Fibroblast of skin of scalp (primary cell): ENCODE measurements at regions not wholly inside any gene's neighbourhood (a gene's known extent, or its start where the extent isn't known, plus 50 kb on each side); places are given as distances from the start of the nearest gene placed in this dataset.
"Not testable (repeated sequence)": the region's sequence is repeated elsewhere in the genome, so short reads cannot be mapped to it uniquely, and the experiment has no call there.

Experiments
- DNase-seq: peaks from one replicate; pipeline ENCODE4 v3.0.0-alpha.2; 2013

DNA sequence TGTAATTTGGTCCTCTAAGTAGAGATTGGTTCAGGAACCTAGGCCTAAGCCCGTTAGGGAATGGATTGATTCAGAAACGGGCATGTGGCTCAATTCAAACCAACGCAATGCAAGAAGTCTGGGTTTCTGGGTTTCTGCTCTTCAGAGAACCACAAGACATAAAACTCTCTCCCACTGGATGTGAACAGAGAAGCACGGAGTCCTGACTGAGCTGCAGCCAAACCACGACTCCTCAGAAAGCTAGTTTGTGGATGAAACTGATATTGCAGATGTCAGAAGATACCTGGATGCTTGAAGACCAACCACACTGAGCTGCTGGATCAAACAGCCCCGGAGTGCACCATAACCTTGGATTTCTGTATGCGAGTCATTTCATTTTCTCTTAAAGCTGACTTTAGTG is 50.0 kb downstream of the SOD2 start:
- DNase-seq: no peak

DNA sequence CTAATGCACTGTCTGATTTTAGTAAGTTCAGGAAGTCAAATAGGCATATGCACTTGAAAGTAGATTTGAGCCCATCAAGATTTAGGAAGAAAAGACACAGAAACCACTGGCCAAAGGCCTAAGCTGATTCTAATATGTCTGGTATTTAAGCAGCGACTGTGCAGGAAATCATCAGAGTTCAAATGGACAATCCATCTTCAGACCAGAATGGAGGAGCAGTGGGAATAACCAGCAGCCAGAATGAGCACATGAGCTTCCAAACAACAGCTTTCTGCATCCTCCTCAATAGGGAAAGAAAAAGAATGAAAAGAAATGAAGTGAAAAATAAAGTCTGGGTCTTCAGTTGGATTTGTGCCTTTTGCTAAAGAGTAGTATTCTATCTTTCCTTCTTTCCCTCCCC is 50.6 kb downstream of the SOD2 start:
- DNase-seq: no peak

DNA sequence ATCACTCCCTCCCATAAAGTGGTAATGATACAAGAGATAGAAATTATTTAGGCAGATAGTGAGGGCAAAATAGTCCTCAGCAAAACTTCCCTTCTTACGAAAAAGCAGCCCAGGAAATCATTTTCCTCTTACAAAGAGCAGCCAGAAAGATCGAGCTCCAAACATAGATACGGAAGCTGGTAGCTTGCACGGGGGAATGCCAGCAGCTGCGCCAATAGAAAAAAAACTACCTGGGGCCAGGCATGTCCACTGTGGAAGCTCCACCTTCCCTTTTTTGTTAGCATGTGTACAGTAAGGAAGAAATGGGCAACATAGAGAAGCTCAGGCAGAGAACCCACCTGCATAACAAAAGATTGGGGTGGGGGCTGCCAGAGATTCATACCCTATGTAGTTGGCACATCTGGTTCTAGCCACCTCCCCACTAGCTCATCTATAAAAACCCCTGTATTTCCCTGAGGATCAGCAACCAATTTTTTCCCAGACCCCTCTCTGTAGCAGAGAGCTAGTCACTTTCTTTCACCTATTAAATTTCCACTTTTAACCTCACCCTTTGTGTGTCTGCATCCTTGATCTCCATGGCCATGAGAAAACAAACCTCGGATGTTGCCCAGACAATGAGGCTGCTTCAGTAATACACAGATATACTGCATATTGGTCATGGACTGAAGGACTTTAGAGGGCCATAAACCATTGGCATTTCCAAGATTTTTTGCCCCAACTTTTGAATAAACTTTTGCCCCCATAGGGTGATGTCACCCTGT is 52.1 kb downstream of the SOD2 start:
- no peak for DNase-seq

DNA sequence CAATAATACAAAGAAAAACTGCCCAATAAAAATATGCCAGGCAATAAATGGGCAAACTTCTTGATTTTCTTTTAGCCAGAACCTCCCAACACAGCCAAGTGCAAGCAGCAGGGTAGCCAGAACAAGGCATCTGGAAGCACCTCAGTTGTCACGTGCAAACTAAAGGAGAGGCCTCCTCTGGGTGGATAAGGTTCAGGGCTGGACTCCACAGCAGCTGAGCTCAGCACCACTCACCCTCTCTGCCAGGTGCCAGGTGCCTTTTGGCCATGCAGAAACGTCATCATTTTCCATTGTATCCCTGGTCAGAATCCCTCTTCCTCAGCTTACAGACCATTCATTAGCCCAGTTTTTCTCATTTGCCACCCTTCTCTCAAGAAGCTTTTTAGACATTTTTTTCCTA is 52.7 kb downstream of the SOD2 start:
- DNase-seq: no peak

DNA sequence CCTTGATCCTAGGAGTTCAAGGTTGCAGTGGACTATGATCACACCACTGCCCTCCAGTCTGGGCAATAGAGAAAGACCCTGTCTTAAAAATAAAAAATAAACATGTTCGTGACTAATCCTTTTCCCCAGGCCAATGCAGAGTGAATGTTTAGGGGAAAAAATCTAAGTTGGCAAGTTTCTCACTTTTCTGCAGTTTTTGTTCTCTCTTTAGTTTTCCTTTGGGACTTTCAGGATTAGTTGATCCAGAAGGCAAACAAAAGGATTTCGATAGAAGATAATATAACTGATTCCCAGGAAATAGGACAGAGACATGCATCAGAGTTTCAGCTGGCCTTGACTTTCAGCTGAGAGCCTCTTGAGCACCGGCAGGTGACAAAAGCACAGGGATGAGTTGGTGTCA is 53.3 kb downstream of the SOD2 start:
- no peak for DNase-seq

DNA sequence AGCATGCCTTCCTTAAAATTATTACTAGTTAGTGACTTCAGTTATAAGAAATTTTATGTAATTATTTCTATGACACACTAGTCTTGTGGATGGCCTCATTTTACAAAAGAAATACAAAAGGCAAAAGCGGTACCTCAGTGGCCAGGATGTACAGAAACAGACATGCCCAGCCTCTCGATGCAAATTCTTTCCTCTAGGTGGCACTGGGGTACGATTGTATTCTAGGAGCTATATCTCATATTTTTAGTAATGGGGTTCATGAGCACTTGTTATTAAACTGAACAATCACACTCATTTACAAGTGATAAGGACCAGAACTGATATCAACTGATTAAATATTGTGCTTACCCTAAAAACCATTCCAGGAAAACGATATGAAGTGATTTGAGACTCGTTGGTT is 59.8 kb downstream of the SOD2 start:
- peak; percentile 18 for DNase-seq

DNA sequence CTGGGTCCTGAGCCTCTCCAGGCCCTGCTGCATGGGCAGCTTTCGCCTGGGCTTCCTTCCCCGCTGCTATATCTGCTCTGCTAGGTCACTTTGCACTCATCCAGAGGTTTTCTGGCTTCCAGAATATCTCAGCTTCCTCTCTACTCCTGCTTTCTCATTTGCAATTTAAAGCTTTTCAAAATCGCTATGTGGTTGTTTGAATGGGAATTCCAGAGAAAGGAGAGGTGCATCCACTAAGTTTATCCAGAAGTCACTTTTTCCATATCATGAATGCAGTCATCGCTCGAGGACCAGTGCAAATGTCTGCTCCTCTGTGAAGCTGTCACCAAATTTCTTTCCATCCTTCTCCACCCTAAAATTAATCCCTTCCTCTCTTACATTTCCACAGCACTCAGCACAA is 61.2 kb downstream of the SOD2 start:
- no peak for DNase-seq

DNA sequence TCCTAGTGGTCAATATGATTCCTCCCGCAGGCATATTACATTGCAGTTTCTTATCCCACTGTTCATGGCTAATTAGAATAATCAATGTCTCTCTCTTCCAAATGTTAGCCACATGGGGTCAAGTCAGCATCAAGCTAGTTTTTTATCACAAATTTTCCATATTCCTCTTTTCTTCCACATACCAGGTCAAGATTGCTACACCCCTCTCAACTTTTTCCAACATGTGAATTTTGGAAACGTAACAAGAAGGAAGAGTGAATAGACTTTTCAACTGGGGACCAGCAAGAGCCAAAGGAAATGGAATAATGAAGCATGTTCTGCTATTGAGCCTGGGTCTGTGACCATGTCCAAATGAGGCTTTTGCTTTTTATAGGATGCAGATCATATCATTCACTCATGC is 65.1 kb downstream of the SOD2 start:
- DNase-seq: no peak

DNA sequence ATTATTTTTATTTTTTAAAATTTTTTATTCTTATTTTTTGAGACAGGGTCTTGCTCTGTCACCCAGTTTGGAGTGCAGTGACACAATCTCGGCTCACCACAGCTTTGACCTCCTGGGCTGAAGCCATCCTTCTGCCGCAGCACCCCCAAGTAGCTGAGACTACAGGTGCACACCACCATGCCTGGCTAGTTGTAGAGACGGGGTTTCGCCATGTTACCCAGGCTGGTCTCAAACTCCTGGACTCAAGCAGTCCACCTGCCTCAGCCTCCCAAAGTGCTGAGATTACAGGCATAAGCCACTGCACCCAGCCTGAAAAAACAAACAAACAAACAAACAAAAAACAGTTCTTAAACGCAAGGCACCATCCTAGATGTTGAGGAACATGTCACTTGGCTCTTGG is 66.5 kb downstream of the SOD2 start:
- DNase-seq: not testable (repeated sequence)

DNA sequence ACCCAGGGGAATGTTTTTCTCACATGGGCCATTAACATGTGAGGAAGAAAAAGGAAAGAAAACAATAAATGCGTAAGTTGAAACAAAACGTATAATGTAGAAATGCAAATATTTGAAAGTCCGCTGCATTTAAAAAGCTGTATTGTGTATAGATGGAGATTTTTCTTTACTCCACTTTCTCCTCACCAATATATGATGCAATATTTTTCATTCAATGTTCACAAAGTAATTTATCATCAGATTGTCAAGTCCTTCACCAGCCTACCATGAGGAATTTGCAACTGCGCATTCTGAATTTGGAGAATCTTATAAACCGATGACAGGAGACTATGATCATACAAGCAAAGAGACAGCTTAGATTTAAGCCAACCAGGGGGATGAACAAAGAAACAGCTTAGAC is 69.9 kb downstream of the SOD2 start:
- DNase-seq: no peak

DNA sequence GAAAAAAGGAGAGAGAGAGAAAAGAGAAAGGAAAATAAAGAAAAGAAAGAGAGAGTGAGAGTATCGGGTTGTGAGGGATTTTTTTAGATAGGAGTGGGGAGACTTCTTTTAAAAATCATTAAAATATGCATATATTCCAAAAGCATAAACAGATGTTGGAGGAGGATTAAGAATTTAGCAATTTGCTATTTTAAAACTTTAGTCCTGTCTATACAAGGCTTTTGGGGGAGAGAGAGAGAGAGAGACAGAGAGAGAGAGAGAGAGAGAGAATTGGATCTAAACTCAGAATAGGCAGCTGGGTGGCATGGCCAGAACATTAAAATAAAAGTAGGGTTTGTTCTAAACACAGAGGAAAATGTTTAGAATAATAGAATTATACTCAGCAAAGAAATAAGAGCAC is 72.1 kb downstream of the SOD2 start:
- no peak for DNase-seq

DNA sequence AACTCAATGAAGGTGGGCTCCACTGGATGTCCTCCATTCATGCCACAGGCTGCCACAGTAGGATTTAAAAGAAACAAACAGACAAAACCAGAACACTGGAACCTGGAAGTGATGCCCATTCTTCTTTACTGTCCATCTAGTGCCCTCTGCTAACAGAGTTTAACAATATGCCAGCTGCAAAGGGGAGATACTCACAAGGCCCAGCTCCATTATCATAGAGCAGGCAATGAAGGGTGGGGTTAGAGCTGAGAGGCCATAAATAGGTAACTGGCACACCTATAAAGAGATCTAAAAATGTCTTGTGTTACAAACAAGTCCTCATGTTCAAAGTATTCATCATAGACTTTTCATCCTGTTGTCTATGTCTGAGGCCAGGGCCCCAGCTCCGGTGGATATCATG is 75.6 kb downstream of the SOD2 start:
- DNase-seq: no peak

DNA sequence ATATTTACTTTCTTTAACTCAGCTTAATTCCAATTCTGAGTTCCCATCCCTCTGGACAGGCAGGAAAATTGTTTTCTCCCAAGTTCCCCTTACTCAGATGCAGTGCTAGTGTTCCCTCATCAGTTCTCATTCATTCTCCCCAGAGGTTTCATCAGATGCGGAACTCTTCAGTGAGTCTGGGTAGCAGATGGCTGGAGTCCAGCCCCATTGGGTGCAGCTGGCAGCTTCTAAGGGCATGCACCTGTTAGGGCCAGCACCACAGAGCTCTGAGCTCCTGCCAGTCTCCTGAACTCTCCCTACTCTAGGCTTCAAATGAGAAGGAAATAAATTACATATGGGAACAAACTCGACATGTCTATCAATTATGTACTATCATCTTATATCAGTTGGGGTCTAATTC is 76.6 kb downstream of the SOD2 start:
- no peak for DNase-seq

DNA sequence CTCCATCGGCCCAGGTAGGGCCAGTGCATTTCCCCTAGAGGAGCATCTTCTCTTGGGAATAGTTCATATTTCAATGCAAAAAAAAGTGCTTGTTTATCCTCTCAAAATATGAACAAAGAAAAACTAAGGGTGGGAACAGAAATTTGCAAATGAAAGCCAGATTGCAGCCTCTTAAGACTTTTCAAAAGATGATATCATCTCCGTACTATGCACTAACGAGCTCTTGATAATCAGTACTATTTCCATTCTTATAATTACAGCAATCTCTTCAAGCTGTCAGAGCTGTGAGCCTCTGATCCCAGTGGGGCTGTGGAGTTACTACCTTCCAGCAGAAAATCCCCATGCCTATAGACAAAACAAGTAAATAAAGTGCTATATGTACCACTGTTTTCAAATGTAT is 77.1 kb downstream of the SOD2 start:
- DNase-seq: no peak

DNA sequence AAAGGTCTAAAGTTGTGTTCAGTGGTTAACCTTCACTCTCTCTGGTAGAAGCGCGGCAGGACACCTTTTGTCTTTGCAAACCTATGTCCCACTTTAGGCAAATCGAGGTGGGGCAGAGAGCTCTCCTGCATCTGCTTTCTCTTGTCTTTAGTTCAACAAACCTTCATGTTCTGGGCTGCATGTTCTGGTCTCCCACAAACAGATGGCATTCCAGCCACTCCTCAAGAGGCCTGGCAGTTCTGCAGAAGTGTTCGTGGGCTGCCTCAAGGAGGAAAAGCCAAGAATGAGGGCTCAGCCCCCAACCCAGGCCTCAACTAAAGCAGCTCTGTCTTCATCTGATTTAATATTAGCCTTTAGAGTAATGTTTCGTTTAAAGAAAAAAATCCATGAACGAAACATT is 82.2 kb downstream of the SOD2 start:
- DNase-seq: no peak

DNA sequence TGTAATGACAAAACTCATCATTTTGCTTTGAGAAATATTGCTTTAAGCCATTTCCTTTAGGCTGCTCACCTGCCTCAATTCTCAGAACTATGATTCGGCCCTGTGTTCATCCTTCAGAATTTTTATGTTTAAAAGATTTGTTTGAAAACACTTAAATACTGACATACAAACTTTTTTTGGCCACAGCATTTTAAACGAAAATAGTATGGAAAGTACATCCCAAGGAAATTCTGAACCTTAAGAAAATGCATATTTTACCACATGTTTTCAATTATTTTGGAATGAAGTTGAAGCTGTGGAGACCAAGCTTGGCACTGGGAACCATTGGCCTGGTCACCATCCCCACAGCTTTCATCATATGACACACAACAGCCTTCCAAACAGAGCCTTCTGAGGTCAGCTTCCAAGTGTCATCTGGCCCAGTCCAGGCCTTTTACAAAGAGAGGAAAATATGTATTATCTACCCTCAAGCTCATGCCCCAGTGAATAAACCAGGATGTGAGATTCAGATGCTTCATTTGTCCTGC is 83.3 kb downstream of the SOD2 start:
- peak; percentile 44 for DNase-seq

DNA sequence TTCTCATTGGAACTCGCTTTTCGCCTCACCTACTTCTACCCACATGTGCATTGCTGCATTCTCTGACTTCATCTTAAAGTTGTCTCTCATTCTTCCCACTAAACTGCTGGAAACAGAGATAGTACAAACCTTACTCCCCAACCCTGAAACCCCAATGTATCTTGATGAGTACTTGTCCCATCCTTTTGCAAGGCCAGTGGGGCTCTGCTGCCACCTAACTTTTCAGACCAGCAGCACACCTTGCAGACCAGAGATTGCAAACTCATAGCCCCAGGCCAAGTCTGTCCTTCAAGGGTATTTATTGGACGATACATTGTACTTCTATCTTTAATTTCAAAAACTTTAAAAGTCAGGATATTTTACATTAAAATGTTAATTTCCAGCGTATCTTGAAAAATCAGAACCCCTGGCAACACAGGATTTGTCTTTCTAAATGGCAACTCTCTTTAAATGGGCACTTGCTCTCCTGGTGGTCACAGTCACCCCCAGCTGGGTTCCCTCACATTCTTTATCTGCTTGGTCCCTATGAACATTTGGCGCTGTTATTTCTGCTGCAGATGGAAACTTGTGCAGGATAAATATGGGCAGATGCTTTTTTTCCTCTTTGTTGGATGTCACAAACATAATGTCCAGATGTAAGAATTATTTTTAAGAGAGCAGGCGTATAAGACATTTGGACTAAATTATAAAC is 83.9 kb downstream of the SOD2 start:
- DNase-seq: peak; percentile 23

DNA sequence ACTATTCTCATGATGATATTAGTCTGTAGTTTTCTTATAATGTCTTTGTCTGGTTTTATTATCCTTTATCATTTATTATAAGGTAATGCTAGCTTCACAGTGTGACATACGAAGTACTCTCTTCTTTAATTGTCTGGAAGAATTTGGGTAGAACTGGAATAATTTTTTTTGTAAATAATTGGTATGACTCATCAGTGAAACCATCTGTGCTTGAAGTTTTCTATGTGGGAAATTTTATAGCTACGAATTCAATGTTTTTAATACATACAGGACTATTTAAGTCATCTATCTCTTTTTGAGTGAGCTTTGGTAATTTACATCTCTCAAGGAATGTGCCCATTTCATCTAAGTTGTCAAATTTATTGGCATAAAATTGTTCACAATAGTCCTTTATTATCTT is 86.3 kb downstream of the SOD2 start:
- no peak for DNase-seq

DNA sequence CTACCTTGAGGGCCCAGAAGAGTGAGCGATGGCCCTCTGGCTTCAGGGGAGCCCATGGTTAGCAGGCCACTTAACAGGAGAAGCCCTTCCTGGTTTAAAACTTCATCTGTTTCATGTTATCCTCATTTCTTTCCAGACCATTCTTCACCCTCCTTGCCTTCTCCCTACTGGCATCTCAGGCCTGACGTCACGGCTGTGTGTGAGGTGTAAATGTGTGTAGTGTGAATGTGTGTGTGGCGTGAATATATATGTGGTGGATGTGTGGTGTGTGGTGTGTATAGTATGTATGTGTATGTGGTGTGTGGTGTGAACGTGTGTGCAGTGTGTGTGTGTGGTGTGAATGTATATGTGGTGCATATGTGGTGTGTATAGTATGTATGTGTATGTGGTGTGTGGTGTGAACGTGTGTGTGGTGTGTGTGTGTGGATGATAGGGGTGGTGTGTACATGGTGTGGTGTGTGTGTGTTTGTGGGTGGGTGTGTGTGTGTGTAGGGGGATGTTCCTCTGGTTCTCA is 88.5 kb downstream of the SOD2 start:
- no peak for DNase-seq

DNA sequence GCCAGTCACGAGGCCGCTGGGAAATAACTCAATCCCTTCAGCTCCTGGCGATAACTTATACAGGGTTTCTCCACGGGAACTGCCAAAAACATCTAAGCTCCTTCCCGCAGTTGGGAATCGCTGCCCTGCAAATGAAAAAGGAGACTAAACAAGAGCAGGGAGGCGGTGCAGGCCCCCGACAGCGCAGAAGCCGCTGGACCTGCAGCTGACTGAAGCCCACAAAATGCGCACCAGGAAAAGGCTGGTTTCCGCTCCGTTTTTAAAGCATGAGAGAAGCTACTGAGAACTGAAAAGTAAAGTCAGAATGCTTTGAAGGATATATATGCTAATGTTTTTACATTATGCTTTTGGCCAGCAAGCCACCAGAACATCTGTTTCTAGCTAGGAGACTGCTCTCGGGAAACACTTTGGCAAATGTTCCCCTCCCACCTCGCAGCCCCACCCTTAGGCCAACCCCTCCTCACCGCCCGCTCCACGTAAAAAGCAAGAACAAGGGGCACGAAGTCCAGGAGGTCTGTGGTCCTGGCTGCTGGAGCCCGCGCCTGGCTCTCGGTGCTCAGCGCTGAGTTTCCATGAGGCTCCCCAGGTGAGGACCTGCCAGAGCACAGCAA is 90.5 kb downstream of the SOD2 start:
- peak; percentile 44 for DNase-seq

DNA sequence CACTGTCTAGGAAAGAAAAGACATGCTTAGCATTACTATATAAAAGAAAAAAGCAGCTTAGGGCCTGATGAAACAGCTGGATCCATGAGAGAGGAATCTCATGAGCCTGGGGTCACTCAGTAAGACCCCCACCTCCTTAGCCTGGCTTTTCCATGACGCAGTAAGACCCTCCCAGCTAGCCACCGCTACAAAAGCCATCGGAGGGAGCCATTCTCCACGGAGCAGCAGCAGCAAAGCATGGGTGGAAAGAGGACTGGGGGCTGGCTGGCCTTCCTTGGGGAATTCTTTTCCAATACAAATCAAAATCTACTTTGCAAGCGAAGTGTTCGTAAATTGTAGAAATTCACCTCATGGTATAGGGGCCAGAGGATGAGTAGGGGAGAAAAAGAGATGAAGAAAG is 91.8 kb downstream of the SOD2 start:
- DNase-seq: no peak

DNA sequence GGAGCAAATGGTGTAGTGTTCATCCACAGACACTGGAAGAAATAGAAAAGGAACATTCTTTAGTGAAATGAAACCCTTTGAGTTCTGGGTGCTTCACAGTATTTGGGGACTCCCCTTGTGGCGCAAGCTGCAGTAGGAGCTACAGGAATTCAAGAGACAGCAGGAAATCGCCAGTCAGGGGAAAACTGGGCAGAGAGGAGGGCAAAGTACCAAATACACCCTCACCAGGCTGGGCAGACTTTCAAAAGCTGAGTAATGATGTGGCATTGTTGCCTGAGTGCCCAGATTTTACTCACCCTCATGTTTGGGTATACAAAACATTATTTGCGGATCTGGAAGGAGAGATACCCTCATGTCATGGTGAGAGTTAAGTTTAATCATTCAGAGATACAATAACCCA is 97.9 kb downstream of the SOD2 start:
- peak; percentile 60 for DNase-seq

DNA sequence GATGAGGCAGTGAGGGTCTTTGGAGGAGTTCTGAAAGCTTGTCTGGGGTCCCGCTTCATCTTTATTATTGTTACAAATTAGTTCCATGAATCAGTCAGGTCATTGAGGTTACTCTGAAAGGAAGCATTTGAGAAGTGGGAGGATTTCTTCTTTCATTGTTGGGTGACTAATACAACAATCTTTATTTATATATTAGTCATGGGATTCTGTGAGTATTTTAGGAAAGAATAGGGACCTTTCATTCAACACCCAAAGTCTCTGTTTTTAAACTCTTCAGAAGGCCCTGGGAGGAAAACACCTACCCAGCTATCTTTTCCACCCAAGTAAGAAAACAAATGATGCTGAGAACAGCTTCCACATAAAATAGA is 98.3 kb downstream of the SOD2 start:
- peak; percentile 77 for DNase-seq
